Uterus (tissue), 3 donors: ENCODE measurements at regions not wholly inside any gene's neighbourhood (a gene's known extent, or its start where the extent isn't known, plus 50 kb on each side); places are given as distances from the start of the nearest gene placed in this dataset.

ENCODE experiments used
- DNase-seq, 2 donors: peaks; one replicate each; pipeline ENCODE4 v3.0.0-alpha.2; 2019 to 2020
- H3K27ac ChIP-seq, 2 donors: fragments of 200-600 bp; sonication (generic); 1 replicate in 1 of 2; 2 replicates in 1 of 2; pipeline ENCODE4 v1.5.1; 2016 to 2018
- H3K27me3 ChIP-seq, 2 donors: fragments of 200-600 bp; sonication (generic); one replicate each; pipeline ENCODE4 v1.5.1; 2018 to 2019; ENCODE audit warnings: control low read depth in 1 of 2
- H3K36me3 ChIP-seq, 2 donors: fragments of 200-600 bp; sonication (generic); one replicate each; pipeline ENCODE4 v1.5.1; 2019; ENCODE audit warnings: control low read depth in 1 of 2
- H3K4me1 ChIP-seq, 2 donors: fragments of 200-600 bp; sonication (generic); one replicate each; pipeline ENCODE4 v1.5.1; 2018 to 2019; ENCODE audit warnings: control low read depth in 1 of 2
- H3K4me3 ChIP-seq, 2 donors: fragments of 200-600 bp; sonication (generic); 1 replicate in 1 of 2; 2 replicates in 1 of 2; pipeline ENCODE4 v1.5.1; 2018 to 2019; ENCODE audit warnings: mild to moderate bottlenecking in 1 of 2
- H3K9me3 ChIP-seq, 2 donors: fragments of 200-600 bp; sonication (generic); one replicate each; pipeline ENCODE4 v1.5.1; 2019; ENCODE audit warnings: control low read depth in 1 of 2
- CTCF ChIP-seq, 4 experiments: fragments of 200-600 bp in 2 of 4; fragments of 450-650 bp in 2 of 4; sonication (generic) in 2 of 4; IDR thresholded peaks; one replicate each; pipeline ENCODE4 v1.5.1; 2016 to 2019; ENCODE audit warnings: antibody characterized with exemption in 4 of 4, mild to moderate bottlenecking in 2 of 4, moderate library complexity in 1 of 4
- POLR2A ChIP-seq, 2 donors: fragments of 450-650 bp; IDR thresholded peaks; one replicate each; pipeline ENCODE4 v1.6.1; 2016; ENCODE audit warnings: antibody characterized with exemption in 2 of 2, mild to moderate bottlenecking in 1 of 2, moderate library complexity in 1 of 2
- intact Hi-C: fragments of 100-400 bp; cut with DNase I; formaldehyde crosslinking; loops from one replicate; pipeline ENCODE4 v1.15.1; 2023; ENCODE audit warnings: low total_unique reads
- donor health status: DM: yes; HTN: yes; CAD: no.

- TF ChIP-seq CTCF (IDR thresholded peaks at IDR 0.05), result no peak
- no peak for TF ChIP-seq POLR2A (IDR thresholded peaks at IDR 0.05)
- no peak for DNase-seq
Measured at GRCh38 chr4:79666875-79667274, 258.8 kb upstream of the GK2 start.

GRCh38 chr4:79666112-79666511 lies 258.1 kb upstream of the GK2 start:
- no peaks in the 10 kb centered on the region for H3K36me3 ChIP-seq
- H3K9me3 ChIP-seq, result no peaks in the 10 kb centered on the region
- H3K27me3 ChIP-seq, result no peaks in the 10 kb centered on the region
- no peak overlapping the region for H3K4me3 ChIP-seq
- intact Hi-C loops, result no loop called here
- TF ChIP-seq POLR2A (IDR thresholded peaks at IDR 0.05) (no peak), CTCF (IDR thresholded peaks at IDR 0.05) (no peak)
- H3K4me1 ChIP-seq, result no peaks in the 10 kb centered on the region
- DNase-seq, result no peak
- H3K27ac ChIP-seq, result no peak overlapping the region

More at GRCh38 chr4:79666875-79667274, 258.8 kb upstream of the GK2 start:
- Histone ChIP-seq H3K4me3 (no peak overlapping the region), H3K4me1 (no peaks in the 10 kb centered on the region), H3K27ac (no peak overlapping the region), H3K9me3 (no peaks in the 10 kb centered on the region), H3K36me3 (no peaks in the 10 kb centered on the region), H3K27me3 (no peaks in the 10 kb centered on the region)
- intact Hi-C loops, result no loop called here

GRCh38 chr4:79663865-79664264 lies 255.8 kb upstream of the GK2 start:
- intact Hi-C loops, result no loop called here
- Histone ChIP-seq H3K4me3 (no peak overlapping the region), H3K36me3 (no peaks in the 10 kb centered on the region), H3K9me3 (no peaks in the 10 kb centered on the region), H3K27ac (no peak overlapping the region), H3K4me1 (no peaks in the 10 kb centered on the region), H3K27me3 (no peaks in the 10 kb centered on the region)
- DNase-seq, result no peak
- TF ChIP-seq CTCF (IDR thresholded peaks at IDR 0.05), result no peak
- no peak for TF ChIP-seq POLR2A (IDR thresholded peaks at IDR 0.05)

- H3K9me3 ChIP-seq, result no peaks in the 10 kb centered on the region
- H3K4me3 ChIP-seq, result no peak overlapping the region
- H3K27me3 ChIP-seq, result no peaks in the 10 kb centered on the region
- no peak overlapping the region for H3K27ac ChIP-seq
- no peaks in the 10 kb centered on the region for H3K4me1 ChIP-seq
- intact Hi-C loops, result no loop called here
- no peaks in the 10 kb centered on the region for H3K36me3 ChIP-seq
- no peak for DNase-seq
- TF ChIP-seq POLR2A (IDR thresholded peaks at IDR 0.05), result no peak
- no peak for TF ChIP-seq CTCF (IDR thresholded peaks at IDR 0.05)
Measured at GRCh38 chr4:79663141-79663540, 255.1 kb upstream of the GK2 start.

- H3K4me1 ChIP-seq, result no peaks in the 10 kb centered on the region
- intact Hi-C loops, result no loop called here
- H3K4me3 ChIP-seq, result no peak overlapping the region
- no peak for DNase-seq
- no peaks in the 10 kb centered on the region for H3K36me3 ChIP-seq
- no peak overlapping the region for H3K27ac ChIP-seq
- no peaks in the 10 kb centered on the region for H3K27me3 ChIP-seq
- H3K9me3 ChIP-seq, result no peaks in the 10 kb centered on the region
- no peak for TF ChIP-seq POLR2A (IDR thresholded peaks at IDR 0.05)
- TF ChIP-seq CTCF (IDR thresholded peaks at IDR 0.05), result no peak
Measured at GRCh38 chr4:79662651-79663050, 254.6 kb upstream of the GK2 start.
